HG03135 (cell line): ENCODE measurements at regions not wholly inside any gene's neighbourhood (a gene's known extent, or its start where the extent isn't known, plus 50 kb on each side); places are given as distances from the start of the nearest gene placed in this dataset.

Experiments
- ATAC-seq: cut with Tn5 transposase; IDR thresholded peaks from one replicate; pipeline ENCODE4 v1.9.1; 2021; ENCODE audit warnings: mild to moderate bottlenecking, moderate library complexity; ENCODE audit not compliant: unreplicated experiment

GRCh38 chr6:19438566-19439353, 398.4 kb upstream of the ID4 start:
- ATAC-seq, result no peak

GRCh38 chr6:19440531-19440930, 396.6 kb upstream of the ID4 start:
- ATAC-seq, result no peak

- ATAC-seq, result no peak
These were observed 393.8 kb upstream of the ID4 start for GRCh38 chr6:19443411-19443810.

- no peak for ATAC-seq
These were observed 393.1 kb upstream of the ID4 start for GRCh38 chr6:19444041-19444440.

- no peak for ATAC-seq
These were observed 392.7 kb upstream of the ID4 start for GRCh38 chr6:19444481-19444880.

- ATAC-seq, result no peak
These were observed 390.6 kb upstream of the ID4 start for GRCh38 chr6:19446570-19446969.

- ATAC-seq, result no peak
These were observed 386.5 kb upstream of the ID4 start for GRCh38 chr6:19450651-19451050.

- no peak for ATAC-seq
These were observed 384.7 kb upstream of the ID4 start for GRCh38 chr6:19452495-19452894.

- no peak for ATAC-seq
These were observed 383.0 kb upstream of the ID4 start for GRCh38 chr6:19454001-19454720.

- no peak for ATAC-seq
These were observed 382.3 kb upstream of the ID4 start for GRCh38 chr6:19454721-19455392.

- ATAC-seq, result no peak
These were observed 373.9 kb upstream of the ID4 start for GRCh38 chr6:19463250-19463649.

- ATAC-seq, result no peak
These were observed 373.2 kb upstream of the ID4 start for GRCh38 chr6:19463925-19464324.

- no peak for ATAC-seq
These were observed 371.9 kb upstream of the ID4 start for GRCh38 chr6:19465256-19465655.

- no peak for ATAC-seq
These were observed 371.4 kb upstream of the ID4 start for GRCh38 chr6:19465760-19466159.

- ATAC-seq, result no peak
These were observed 366.8 kb upstream of the ID4 start for GRCh38 chr6:19470333-19470732.

- ATAC-seq, result no peak
These were observed 365.0 kb upstream of the ID4 start for GRCh38 chr6:19472153-19472552.

GRCh38 chr6:19472850-19473249, 364.3 kb upstream of the ID4 start:
- no peak for ATAC-seq

GRCh38 chr6:19477563-19477962, 359.6 kb upstream of the ID4 start:
- no peak for ATAC-seq

GRCh38 chr6:19478273-19478672, 358.9 kb upstream of the ID4 start:
- no peak for ATAC-seq

- ATAC-seq, result no peak
These were observed 358.2 kb upstream of the ID4 start for GRCh38 chr6:19478992-19479391.

GRCh38 chr6:19479551-19479950, 357.6 kb upstream of the ID4 start:
- no peak for ATAC-seq
